DND-41 (cell line): ENCODE measurements at regions not wholly inside any gene's neighbourhood (a gene's known extent, or its start where the extent isn't known, plus 50 kb on each side); places are given as distances from the start of the nearest gene placed in this dataset.

Experiments
- ATAC-seq: fragments of 200-7000 bp; cut with Tn5 transposase; 3 replicates; pipeline ENCODE4 v1.9.1; 2021; ENCODE audit warnings: low read depth; ENCODE audit not compliant: insufficient read depth
- DNase-seq: peaks from one replicate; pipeline ENCODE4 v3.0.0-alpha.2; 2020
- H2AFZ ChIP-seq: 2 replicates; pipeline ENCODE4 v1.6.0; 2012; ENCODE audit warnings: low read depth, low read length
- H3K27ac ChIP-seq: 2 replicates; pipeline ENCODE4 v1.5.1; 2012; ENCODE audit warnings: low read length, inconsistent platforms
- H3K27me3 ChIP-seq: fragments of 200-600 bp; sonication (generic); 2 replicates; pipeline ENCODE4 v1.6.0; 2012; ENCODE audit warnings: low read length, mild to moderate bottlenecking, inconsistent platforms; ENCODE audit not compliant: insufficient read depth, poor library complexity
- H3K36me3 ChIP-seq: 2 replicates; pipeline ENCODE4 v1.5.1; 2012; ENCODE audit warnings: low read length, inconsistent platforms; ENCODE audit not compliant: insufficient read depth
- H3K4me1 ChIP-seq: 2 replicates; pipeline ENCODE4 v1.5.1; 2012; ENCODE audit warnings: mild to moderate bottlenecking, low read length; ENCODE audit not compliant: insufficient read depth
- H3K4me2 ChIP-seq: 2 replicates; pipeline ENCODE4 v1.6.0; 2012; ENCODE audit warnings: mild to moderate bottlenecking, moderate library complexity, low read length, inconsistent platforms; ENCODE audit not compliant: insufficient read depth
- H3K4me3 ChIP-seq, 2 experiments: fragments of 200-600 bp in 1 of 2; shearing (Covaris generic) in 1 of 2; 2 replicates each; pipeline ENCODE4 v1.5.1; 2012 to 2016; ENCODE audit warnings: inconsistent platforms in 2 of 2, low read length in 2 of 2, mild to moderate bottlenecking in 2 of 2, low read depth in 1 of 2, moderate library complexity in 1 of 2
- H3K79me2 ChIP-seq: 2 replicates; pipeline ENCODE4 v1.6.0; 2012; ENCODE audit warnings: low read length, inconsistent platforms; ENCODE audit not compliant: insufficient read depth
- H3K9ac ChIP-seq: 2 replicates; pipeline ENCODE4 v1.6.0; 2012; ENCODE audit warnings: low read depth, mild to moderate bottlenecking, inconsistent platforms, low read length, moderate library complexity
- H3K9me3 ChIP-seq: 2 replicates; pipeline ENCODE4 v1.5.1; 2012; ENCODE audit warnings: low read length, moderate library complexity, mild to moderate bottlenecking, inconsistent platforms; ENCODE audit not compliant: insufficient read depth, severe bottlenecking
- H4K20me1 ChIP-seq: 2 replicates; pipeline ENCODE4 v1.6.0; 2012; ENCODE audit warnings: low read length; ENCODE audit not compliant: insufficient read depth
- EZH2 ChIP-seq: IDR thresholded peaks from 3 replicates; pipeline ENCODE4 v1.6.1; 2012; ENCODE audit warnings: borderline replicate concordance, low read depth, mild to moderate bottlenecking, moderate library complexity, low read length, inconsistent platforms; ENCODE audit not compliant: severe bottlenecking
- TF ChIP-seq, protein P1 (sequence below): IDR thresholded peaks from 2 replicates; pipeline ENCODE4 v1.5.1; 2012; ENCODE audit warnings: borderline replicate concordance, low read length, moderate library complexity, mild to moderate bottlenecking; ENCODE audit not compliant: poor library complexity, severe bottlenecking; ENCODE audit errors: extremely low read depth

DNA sequence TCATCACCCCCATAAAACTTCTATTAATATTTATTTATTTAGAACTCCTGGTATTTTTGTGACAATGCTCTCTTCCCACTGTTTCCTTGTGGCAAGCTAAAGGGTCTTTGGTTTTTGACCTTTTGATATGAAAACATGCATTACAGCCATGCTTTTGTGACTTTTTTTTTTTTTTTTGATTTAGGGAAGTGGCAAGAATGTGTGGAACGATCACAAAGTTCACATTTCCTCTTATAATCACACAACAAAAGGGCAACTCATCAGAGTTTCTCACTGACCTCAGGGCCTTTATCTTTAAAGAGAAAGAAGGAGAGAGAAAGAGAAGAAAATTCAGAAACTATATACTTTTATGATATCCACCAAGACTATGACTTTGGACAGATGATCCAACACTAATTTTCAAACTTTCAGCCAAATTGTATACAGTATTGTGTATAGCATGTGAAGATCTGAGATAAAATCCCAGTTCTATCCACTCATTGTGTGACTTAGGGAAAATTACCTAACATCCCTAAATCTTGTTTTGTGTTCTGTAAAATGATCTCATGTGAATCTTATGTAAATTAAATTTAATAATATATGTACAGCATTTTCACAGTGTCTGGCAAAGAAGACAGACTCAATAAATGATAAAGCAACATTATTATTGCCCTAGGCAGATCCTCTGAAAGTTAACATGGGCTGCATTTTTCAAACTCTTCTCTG lies 106.8 kb upstream of the MARCKS start:
- no peak for DNase-seq
- no peak overlapping the region for H3K4me2 ChIP-seq
- no peaks in the 10 kb centered on the region for H3K36me3 ChIP-seq
- no peaks in the 10 kb centered on the region for H3K79me2 ChIP-seq
- TF ChIP-seq EZH2: no peak
- TF ChIP-seq, protein P1, sequence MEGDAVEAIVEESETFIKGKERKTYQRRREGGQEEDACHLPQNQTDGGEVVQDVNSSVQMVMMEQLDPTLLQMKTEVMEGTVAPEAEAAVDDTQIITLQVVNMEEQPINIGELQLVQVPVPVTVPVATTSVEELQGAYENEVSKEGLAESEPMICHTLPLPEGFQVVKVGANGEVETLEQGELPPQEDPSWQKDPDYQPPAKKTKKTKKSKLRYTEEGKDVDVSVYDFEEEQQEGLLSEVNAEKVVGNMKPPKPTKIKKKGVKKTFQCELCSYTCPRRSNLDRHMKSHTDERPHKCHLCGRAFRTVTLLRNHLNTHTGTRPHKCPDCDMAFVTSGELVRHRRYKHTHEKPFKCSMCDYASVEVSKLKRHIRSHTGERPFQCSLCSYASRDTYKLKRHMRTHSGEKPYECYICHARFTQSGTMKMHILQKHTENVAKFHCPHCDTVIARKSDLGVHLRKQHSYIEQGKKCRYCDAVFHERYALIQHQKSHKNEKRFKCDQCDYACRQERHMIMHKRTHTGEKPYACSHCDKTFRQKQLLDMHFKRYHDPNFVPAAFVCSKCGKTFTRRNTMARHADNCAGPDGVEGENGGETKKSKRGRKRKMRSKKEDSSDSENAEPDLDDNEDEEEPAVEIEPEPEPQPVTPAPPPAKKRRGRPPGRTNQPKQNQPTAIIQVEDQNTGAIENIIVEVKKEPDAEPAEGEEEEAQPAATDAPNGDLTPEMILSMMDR: no peak
- no peak overlapping the region for H3K27ac ChIP-seq
- H3K4me3 ChIP-seq: no peak overlapping the region
- H3K27me3 ChIP-seq: no peaks in the 10 kb centered on the region
- H3K4me1 ChIP-seq: no peaks in the 10 kb centered on the region
- no peak for ATAC-seq
- H4K20me1 ChIP-seq: no peaks in the 10 kb centered on the region
- H3K9ac ChIP-seq: no peak overlapping the region
- no peak overlapping the region for H2AFZ ChIP-seq
- H3K9me3 ChIP-seq: no peaks in the 10 kb centered on the region

DNA sequence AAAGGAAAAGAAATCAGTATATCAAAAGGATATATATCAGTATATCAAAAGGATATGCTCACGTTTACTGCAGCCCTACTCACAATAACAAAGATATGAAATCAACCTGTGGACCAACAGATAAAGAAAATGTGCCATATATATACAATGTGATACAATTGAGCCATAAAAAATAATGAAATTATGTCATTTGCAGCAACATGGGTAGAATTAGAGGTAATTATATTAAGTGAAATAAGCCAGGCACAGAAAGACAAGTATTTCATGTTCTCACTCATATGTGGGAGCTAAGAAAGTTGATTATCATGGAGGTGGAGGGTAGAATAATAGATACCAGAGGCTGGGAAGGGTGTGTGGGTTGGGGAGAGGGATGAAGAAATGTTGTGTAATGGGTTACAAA lies 102.9 kb upstream of the MARCKS start:
- TF ChIP-seq, protein P1: no peak
- TF ChIP-seq EZH2: no peak
- Histone ChIP-seq H3K36me3 (no peaks in the 10 kb centered on the region), H3K9me3 (peaks cover 3% of the 10 kb centered on the region), H4K20me1 (no peaks in the 10 kb centered on the region), H3K27me3 (no peaks in the 10 kb centered on the region), H3K79me2 (no peaks in the 10 kb centered on the region), H3K4me3 (no peak overlapping the region), H3K4me1 (no peaks in the 10 kb centered on the region), H2AFZ (no peak overlapping the region), H3K4me2 (no peak overlapping the region), H3K9ac (no peak overlapping the region), H3K27ac (no peak overlapping the region)
- no peak for ATAC-seq
- DNase-seq: no peak

DNA sequence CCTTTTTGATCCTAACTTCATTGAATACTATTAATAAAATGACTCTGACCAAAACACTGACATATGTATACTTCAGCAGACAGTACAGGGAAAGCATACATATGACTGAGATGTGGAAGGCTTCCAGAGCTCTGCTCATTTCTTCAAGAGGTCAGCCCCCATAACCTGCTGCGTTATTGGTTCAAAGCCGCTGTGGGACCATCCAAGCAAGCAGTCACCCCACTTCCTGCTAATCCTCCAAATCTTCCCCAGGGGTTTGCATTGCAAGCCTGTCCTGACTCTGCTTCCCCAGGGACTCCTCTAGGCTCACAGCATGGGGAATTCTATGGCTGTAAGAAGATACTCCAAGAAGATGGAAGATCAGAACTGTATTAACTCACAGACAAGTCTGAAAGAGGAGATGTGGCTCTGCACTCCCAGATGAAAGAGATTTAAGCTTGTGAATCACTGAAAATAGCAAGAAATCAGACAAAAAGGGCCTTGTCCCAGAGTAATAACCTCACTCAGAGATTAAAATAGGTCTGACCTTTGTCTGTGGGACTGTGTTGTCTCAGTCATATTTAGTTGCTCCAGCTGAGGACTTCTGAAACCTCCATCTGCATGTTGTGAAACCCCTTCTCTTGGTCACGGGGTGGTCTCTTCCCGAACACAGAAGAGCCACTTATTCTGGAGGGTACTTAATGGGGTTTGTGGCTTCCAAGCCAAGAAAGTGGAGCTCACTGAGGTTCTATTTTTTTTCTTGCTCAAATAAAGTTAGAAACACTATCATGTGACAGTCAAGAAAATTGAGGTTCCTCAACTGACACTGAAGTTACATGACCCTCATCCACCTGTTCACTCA lies 101.5 kb upstream of the MARCKS start:
- DNase-seq (no peak), ATAC-seq (no peak)
- no peaks in the 10 kb centered on the region for H3K4me1 ChIP-seq
- no peaks in the 10 kb centered on the region for H4K20me1 ChIP-seq
- H3K9ac ChIP-seq: no peak overlapping the region
- TF ChIP-seq EZH2: no peak
- TF ChIP-seq, protein P1: no peak
- H3K79me2 ChIP-seq: no peaks in the 10 kb centered on the region
- peaks cover 3% of the 10 kb centered on the region for H3K9me3 ChIP-seq
- H3K36me3 ChIP-seq: no peaks in the 10 kb centered on the region
- no peaks in the 10 kb centered on the region for H3K27me3 ChIP-seq
- no peak overlapping the region for H3K27ac ChIP-seq
- H2AFZ ChIP-seq: no peak overlapping the region
- no peak overlapping the region for H3K4me2 ChIP-seq
- H3K4me3 ChIP-seq: no peak overlapping the region
